CD14-positive monocyte (primary cell): ENCODE measurements at regions not wholly inside any gene's neighbourhood (a gene's known extent, or its start where the extent isn't known, plus 50 kb on each side); places are given as distances from the start of the nearest gene placed in this dataset.

Experiments used
- DNase-seq, 3 donors: peaks; one replicate each; pipeline ENCODE4 v3.0.0-alpha.2; 2011 to 2022
- H2AFZ ChIP-seq: 2 replicates; pipeline ENCODE4 v1.6.0; 2012; ENCODE audit warnings: mild to moderate bottlenecking, low read depth, low read length, inconsistent platforms; ENCODE audit not compliant: insufficient read depth, poor library complexity, severe bottlenecking
- H3K27ac ChIP-seq, 2 donors: 1 replicate in 1 of 2; 2 replicates in 1 of 2; pipeline ENCODE4 v1.5.1; 2012 to 2013; ENCODE audit warnings: low read length in 2 of 2, control low read depth in 1 of 2, inconsistent platforms in 1 of 2, low read depth in 1 of 2, mild to moderate bottlenecking in 1 of 2
- H3K27me3 ChIP-seq, 2 donors: one replicate each; pipeline versions ENCODE4 v1.6.0 to v1.6.1; 2011 to 2013; ENCODE audit warnings: low read length in 2 of 2; ENCODE audit not compliant: control insufficient read depth in 2 of 2, insufficient read depth in 2 of 2
- H3K36me3 ChIP-seq, 2 donors: replicated peaks in 1 of 2; 1 replicate in 1 of 2; 2 replicates in 1 of 2; pipeline versions ENCODE4 v1.5.1 to v1.6.1; 2012 to 2013; ENCODE audit warnings: low read length in 2 of 2, control low read depth in 1 of 2, inconsistent platforms in 1 of 2, mild to moderate bottlenecking in 1 of 2; ENCODE audit not compliant: insufficient read depth in 2 of 2, control insufficient read depth in 1 of 2
- H3K4me1 ChIP-seq, 2 donors: 1 replicate in 1 of 2; 2 replicates in 1 of 2; pipeline versions ENCODE4 v1.5.1 to v1.6.1; 2012 to 2013; ENCODE audit warnings: low read length in 2 of 2, control low read depth in 1 of 2, inconsistent platforms in 1 of 2, mild to moderate bottlenecking in 1 of 2, moderate library complexity in 1 of 2; ENCODE audit not compliant: insufficient read depth in 2 of 2, control insufficient read depth in 1 of 2
- H3K4me2 ChIP-seq: replicated peaks from 2 replicates; pipeline ENCODE3; 2012; ENCODE audit warnings: low read length, moderate library complexity, mild to moderate bottlenecking; ENCODE audit not compliant: poor library complexity, severe bottlenecking; ENCODE audit errors: extremely low read depth
- H3K4me3 ChIP-seq, 3 experiments: fragments of 200-600 bp in 1 of 3; sonication (generic) in 1 of 3; replicated peaks in 1 of 3; 1 replicate in 2 of 3; 2 replicates in 1 of 3; pipeline ENCODE4 v1.5.1; 2011 to 2013; ENCODE audit warnings: low read length in 3 of 3, mild to moderate bottlenecking in 3 of 3, control low read depth in 2 of 3, low read depth in 2 of 3, inconsistent platforms in 1 of 3, moderate library complexity in 1 of 3
- H3K79me2 ChIP-seq: 2 replicates; pipeline ENCODE4 v1.6.0; 2012; ENCODE audit warnings: mild to moderate bottlenecking, control low read depth, inconsistent platforms, low read length, moderate library complexity; ENCODE audit not compliant: insufficient read depth
- H3K9ac ChIP-seq: 2 replicates; pipeline ENCODE4 v1.6.0; 2017; ENCODE audit warnings: low read length, mild to moderate bottlenecking; ENCODE audit not compliant: insufficient read depth, poor library complexity, severe bottlenecking
- H3K9me3 ChIP-seq, 2 donors: replicated peaks in 1 of 2; 1 replicate in 1 of 2; 2 replicates in 1 of 2; pipeline versions ENCODE4 v1.5.1 to v1.6.1; 2012 to 2013; ENCODE audit warnings: low read length in 2 of 2, control low read depth in 1 of 2; ENCODE audit not compliant: control insufficient read depth in 1 of 2, insufficient read depth in 1 of 2
- H4K20me1 ChIP-seq: 2 replicates; pipeline ENCODE4 v1.6.0; 2012; ENCODE audit warnings: mild to moderate bottlenecking, low read length, control low read depth, moderate library complexity; ENCODE audit not compliant: insufficient read depth
- H3K27ac Mint-ChIP-seq, 7 donors: one replicate each; pipeline ENCODE4 v1.8.0; 2020; ENCODE audit warnings: mild to moderate bottlenecking in 7 of 7, mixed read lengths in 7 of 7, moderate library complexity in 6 of 7, inconsistent platforms in 2 of 7
- H3K27me3 Mint-ChIP-seq, 3 donors: one replicate each; pipeline ENCODE4 v1.8.0; 2021 to 2022; ENCODE audit warnings: low read depth in 3 of 3, mild to moderate bottlenecking in 3 of 3, mixed read lengths in 3 of 3, moderate library complexity in 3 of 3, inconsistent platforms in 1 of 3
- H3K36me3 Mint-ChIP-seq, 2 donors: one replicate each; pipeline ENCODE4 v1.8.0; 2020; ENCODE audit warnings: mixed read lengths in 2 of 2, inconsistent platforms in 1 of 2, mild to moderate bottlenecking in 1 of 2
- H3K4me1 Mint-ChIP-seq: one replicate; pipeline ENCODE4 v1.8.0; 2020; ENCODE audit warnings: mild to moderate bottlenecking, mixed read lengths
- H3K4me3 Mint-ChIP-seq, 2 donors: one replicate each; pipeline ENCODE4 v1.8.0; 2020; ENCODE audit warnings: mild to moderate bottlenecking in 2 of 2, mixed read lengths in 2 of 2, moderate library complexity in 1 of 2
- H3K9me3 Mint-ChIP-seq, 7 donors: one replicate each; pipeline ENCODE4 v1.8.0; 2020 to 2022; ENCODE audit warnings: mixed read lengths in 7 of 7, mild to moderate bottlenecking in 6 of 7, moderate library complexity in 6 of 7, inconsistent platforms in 2 of 7
- CTCF ChIP-seq: fragments of 200-600 bp; IDR thresholded peaks from one replicate; pipeline ENCODE4 v1.8.0; 2022; ENCODE audit warnings: antibody characterized with exemption, mild to moderate bottlenecking
- WGBS: methylation state at CpG from one replicate; pipeline ENCODE4 v1.1.5; 2013; ENCODE audit warnings: missing lambda C conversion rate; ENCODE audit not compliant: insufficient coverage; 5-methylcytosine and 5-hydroxymethylcytosine counted together
- intact Hi-C, 2 donors: fragments of 100-400 bp; cut with micrococcal nuclease; formaldehyde crosslinking; loops; one replicate each; pipeline versions ENCODE4 v1.15.0 to v1.15.1; 2023

- Mint-ChIP-seq H3K9me3 (peaks cover 0 to 1% (median 0%) of the 10 kb centered on the region in 7 donors), H3K4me1 (no peaks in the 10 kb centered on the region), H3K27ac (no peak overlapping the region), H3K4me3 (no peak overlapping the region), H3K27me3 (no peaks in the 10 kb centered on the region), H3K36me3 (no peaks in the 10 kb centered on the region)
- no peak overlapping the region for H3K27ac ChIP-seq
- intact Hi-C loops = no loop called here
- H3K9ac ChIP-seq = no peak overlapping the region
- H3K4me1 ChIP-seq = no peaks in the 10 kb centered on the region
- H3K36me3 ChIP-seq = no peaks in the 10 kb centered on the region
- H3K4me3 ChIP-seq = no peak overlapping the region
- no peak overlapping the region for H2AFZ ChIP-seq
- no peak for TF ChIP-seq CTCF
- WGBS = no CpG with 5 or more reads among the region's 2 CpGs
- H3K27me3 ChIP-seq = no peaks in the 10 kb centered on the region
- no peak for DNase-seq
- H4K20me1 ChIP-seq = no peaks in the 10 kb centered on the region
- H3K9me3 ChIP-seq = no peaks in the 10 kb centered on the region
- no peak overlapping the region for H3K4me2 ChIP-seq
- H3K79me2 ChIP-seq = no peaks in the 10 kb centered on the region
Observed at GRCh38 chr4:84091266-84091665, 407.8 kb downstream of the NKX6-1 start.

GRCh38 chr4:84089652-84090437, 409.2 kb downstream of the NKX6-1 start:
- H3K4me2 ChIP-seq = no peak overlapping the region
- H3K36me3 ChIP-seq = no peaks in the 10 kb centered on the region
- Mint-ChIP-seq H3K36me3 (no peaks in the 10 kb centered on the region), H3K9me3 (peaks cover 0 to 4% (median 0%) of the 10 kb centered on the region in 7 donors), H3K27ac (no peak overlapping the region), H3K4me1 (no peaks in the 10 kb centered on the region), H3K27me3 (no peaks in the 10 kb centered on the region), H3K4me3 (no peak overlapping the region)
- no peaks in the 10 kb centered on the region for H3K9me3 ChIP-seq
- DNase-seq = no peak
- H3K9ac ChIP-seq = no peak overlapping the region
- 79% methylated on average over 4 of the region's 5 CpGs for WGBS
- no peak overlapping the region for H3K4me3 ChIP-seq
- H3K79me2 ChIP-seq = no peaks in the 10 kb centered on the region
- H3K27me3 ChIP-seq = no peaks in the 10 kb centered on the region
- H3K4me1 ChIP-seq = no peaks in the 10 kb centered on the region
- TF ChIP-seq CTCF = no peak
- intact Hi-C loops = no loop called here
- H2AFZ ChIP-seq = no peak overlapping the region
- no peak overlapping the region for H3K27ac ChIP-seq
- H4K20me1 ChIP-seq = no peaks in the 10 kb centered on the region
